ENCODE measurements at regions not wholly inside any gene's neighbourhood (a gene's known extent, or its start where the extent isn't known, plus 50 kb on each side); places are given as distances from the start of the nearest gene placed in this dataset.

DNA sequence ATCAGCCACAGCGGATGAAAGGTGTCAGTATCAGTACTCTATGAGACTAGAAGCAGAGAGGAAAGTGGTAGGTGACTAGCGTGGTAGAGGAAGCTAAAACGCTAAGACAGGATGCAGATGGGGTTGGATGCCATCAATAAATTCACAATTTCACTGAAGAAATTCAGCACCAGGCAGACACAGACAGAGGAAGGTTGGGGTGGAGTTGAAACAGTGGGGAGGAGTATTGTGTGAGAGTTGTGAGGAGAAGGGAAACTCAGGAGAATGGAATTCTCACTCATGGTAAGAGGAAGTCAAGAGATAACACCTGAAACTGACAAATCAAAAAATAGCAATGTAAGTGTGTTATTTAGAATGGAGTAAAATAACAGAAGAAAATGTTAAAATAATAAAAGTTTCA lies 208.5 kb upstream of the DAB1 start:
- no peak for DNase-seq (ENCODE audit: low read depth)
- H3K4me3 ChIP-seq (ENCODE audit: control insufficient read depth, low read depth, low read length): no peak overlapping the region
- TF ChIP-seq, protein P1, sequence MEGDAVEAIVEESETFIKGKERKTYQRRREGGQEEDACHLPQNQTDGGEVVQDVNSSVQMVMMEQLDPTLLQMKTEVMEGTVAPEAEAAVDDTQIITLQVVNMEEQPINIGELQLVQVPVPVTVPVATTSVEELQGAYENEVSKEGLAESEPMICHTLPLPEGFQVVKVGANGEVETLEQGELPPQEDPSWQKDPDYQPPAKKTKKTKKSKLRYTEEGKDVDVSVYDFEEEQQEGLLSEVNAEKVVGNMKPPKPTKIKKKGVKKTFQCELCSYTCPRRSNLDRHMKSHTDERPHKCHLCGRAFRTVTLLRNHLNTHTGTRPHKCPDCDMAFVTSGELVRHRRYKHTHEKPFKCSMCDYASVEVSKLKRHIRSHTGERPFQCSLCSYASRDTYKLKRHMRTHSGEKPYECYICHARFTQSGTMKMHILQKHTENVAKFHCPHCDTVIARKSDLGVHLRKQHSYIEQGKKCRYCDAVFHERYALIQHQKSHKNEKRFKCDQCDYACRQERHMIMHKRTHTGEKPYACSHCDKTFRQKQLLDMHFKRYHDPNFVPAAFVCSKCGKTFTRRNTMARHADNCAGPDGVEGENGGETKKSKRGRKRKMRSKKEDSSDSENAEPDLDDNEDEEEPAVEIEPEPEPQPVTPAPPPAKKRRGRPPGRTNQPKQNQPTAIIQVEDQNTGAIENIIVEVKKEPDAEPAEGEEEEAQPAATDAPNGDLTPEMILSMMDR (conservative IDR thresholded peaks at IDR 0.05; ENCODE audit: control insufficient read depth, insufficient read depth, low read depth, low read length): no peak

GRCh38 chr1:57627612-57628011 lies 203.8 kb upstream of the DAB1 start:
- DNase-seq (ENCODE audit: low read depth): no peak
- TF ChIP-seq, protein P1 (conservative IDR thresholded peaks at IDR 0.05; ENCODE audit: control insufficient read depth, insufficient read depth, low read depth, low read length): no peak
- no peak overlapping the region for H3K4me3 ChIP-seq (ENCODE audit: control insufficient read depth, low read depth, low read length)

DNA sequence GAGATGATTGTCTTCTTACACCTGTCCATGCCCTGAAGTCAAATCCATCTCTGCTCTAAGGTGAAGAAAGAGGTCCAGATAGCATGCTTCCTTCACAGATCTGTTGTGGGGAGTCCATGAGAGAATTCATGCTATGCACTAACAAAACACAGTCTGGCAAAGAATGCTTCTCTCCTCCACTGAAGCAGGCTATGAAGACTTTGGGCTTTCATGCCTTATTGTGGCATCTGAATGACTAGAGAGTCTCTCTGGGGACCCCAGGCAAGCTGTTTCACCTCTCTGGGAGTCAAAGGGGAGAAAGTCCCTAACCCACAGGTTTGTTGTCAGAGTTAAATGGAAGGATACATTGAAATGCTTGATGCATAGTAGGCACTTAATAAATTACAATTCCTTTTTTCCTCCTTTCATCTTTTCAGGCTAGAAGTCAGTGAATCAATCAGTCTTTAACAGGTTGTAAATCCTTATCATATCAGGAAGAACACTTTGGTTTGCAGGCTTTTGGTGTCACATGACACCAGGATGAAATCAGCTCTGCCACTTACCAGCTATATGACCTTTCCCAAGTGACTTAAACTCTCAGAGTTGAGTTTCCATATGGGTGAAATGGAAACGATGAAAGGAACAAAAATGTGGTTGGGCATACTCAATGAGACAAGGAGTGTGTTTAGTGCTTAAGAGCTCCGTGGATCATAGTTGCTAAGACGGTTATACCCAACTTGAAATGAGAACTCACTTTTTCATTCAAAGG lies 200.1 kb upstream of the DAB1 start:
- TF ChIP-seq, protein P1 (conservative IDR thresholded peaks at IDR 0.05; ENCODE audit: control insufficient read depth, insufficient read depth, low read depth, low read length): no peak
- no peak for DNase-seq (ENCODE audit: low read depth)
- no peak overlapping the region for H3K4me3 ChIP-seq (ENCODE audit: control insufficient read depth, low read depth, low read length)

- DNase-seq (ENCODE audit: low read depth): no peak
- TF ChIP-seq, protein P1 (conservative IDR thresholded peaks at IDR 0.05; ENCODE audit: control insufficient read depth, insufficient read depth, low read depth, low read length): no peak
- H3K4me3 ChIP-seq (ENCODE audit: control insufficient read depth, low read depth, low read length): no peak overlapping the region
Measured at GRCh38 chr1:57623039-57623790, 199.4 kb upstream of the DAB1 start.

DNA sequence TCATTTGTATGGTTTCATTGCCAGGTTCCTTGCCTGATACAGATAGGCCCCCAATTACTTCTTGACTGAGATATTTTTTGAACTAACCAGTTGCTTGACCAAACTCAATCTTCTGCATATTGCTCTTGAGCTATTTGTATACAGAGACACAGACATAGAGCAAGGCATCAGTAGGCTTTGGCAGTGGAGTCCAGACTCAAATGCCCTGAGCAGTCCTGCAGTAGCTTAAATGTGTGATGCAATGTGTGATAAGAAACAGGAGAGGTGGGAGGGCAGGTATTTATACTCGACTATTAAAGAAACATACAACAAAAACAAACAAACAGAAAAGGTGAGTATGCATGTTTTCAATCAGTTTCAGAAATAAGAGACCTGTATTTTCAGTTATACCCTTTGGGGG lies 197.9 kb upstream of the DAB1 start:
- TF ChIP-seq, protein P1 (conservative IDR thresholded peaks at IDR 0.05; ENCODE audit: control insufficient read depth, insufficient read depth, low read depth, low read length): no peak
- no peak overlapping the region for H3K4me3 ChIP-seq (ENCODE audit: control insufficient read depth, low read depth, low read length)
- DNase-seq (ENCODE audit: low read depth): no peak

DNA sequence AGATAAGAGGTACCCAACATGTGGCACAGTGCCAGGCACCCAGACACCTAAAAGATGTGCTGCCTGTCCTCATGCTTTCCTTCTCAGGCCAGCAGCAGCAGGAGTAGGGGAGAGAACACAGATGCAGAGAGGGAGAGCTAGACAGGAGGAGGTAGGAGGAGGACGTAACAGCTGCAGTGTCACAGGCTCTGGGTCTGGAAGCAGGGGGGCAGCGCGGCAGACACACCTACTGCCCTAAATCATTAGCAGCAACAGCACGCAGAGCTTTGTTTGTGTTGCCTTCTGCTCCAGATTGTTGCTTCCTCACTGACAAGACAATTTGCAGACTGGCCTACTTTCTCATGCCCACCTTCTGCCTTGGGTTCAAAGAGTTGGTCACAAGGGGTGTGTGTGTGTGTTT lies 196.7 kb upstream of the DAB1 start:
- no peak for DNase-seq (ENCODE audit: low read depth)
- TF ChIP-seq, protein P1 (conservative IDR thresholded peaks at IDR 0.05; ENCODE audit: control insufficient read depth, insufficient read depth, low read depth, low read length): no peak
- no peak overlapping the region for H3K4me3 ChIP-seq (ENCODE audit: control insufficient read depth, low read depth, low read length)

All from fibroblast of mammary gland (primary cell).